ENCODE measurements at regions not wholly inside any gene's neighbourhood (a gene's known extent, or its start where the extent isn't known, plus 50 kb on each side); places are given as distances from the start of the nearest gene placed in this dataset.

GRCh38 chr3:19074257-19074900 is 73.9 kb upstream of the KCNH8 start:
- TF ChIP-seq EZH2 (IDR thresholded peaks at IDR 0.05; ENCODE audit: insufficient read depth, poor library complexity, severe bottlenecking) (no peak), EZH2phosphoT487 (IDR thresholded peaks at IDR 0.05; ENCODE audit: insufficient read depth, low read depth) (no peak)

All from GM23248 (cell line).